Testis (tissue), 2 donors: ENCODE measurements at regions not wholly inside any gene's neighbourhood (a gene's known extent, or its start where the extent isn't known, plus 50 kb on each side); places are given as distances from the start of the nearest gene placed in this dataset.
"Not testable (repeated sequence)": the region's sequence is repeated elsewhere in the genome, so short reads cannot be mapped to it uniquely, and the experiment has no call there.

Experiments
- DNase-seq: peaks from one replicate; pipeline ENCODE4 v3.0.0-alpha.2; 2019
- H3K27ac ChIP-seq, 2 donors: fragments of 200-600 bp; sonication (generic); one replicate each; pipeline ENCODE4 v1.5.1; 2019
- H3K27me3 ChIP-seq: fragments of 200-600 bp; sonication (generic); one replicate; pipeline ENCODE4 v1.5.1; 2019
- H3K36me3 ChIP-seq: fragments of 200-600 bp; sonication (generic); one replicate; pipeline ENCODE4 v1.5.1; 2017; ENCODE audit warnings: low read depth; ENCODE audit errors: missing control alignments
- H3K4me1 ChIP-seq: fragments of 200-600 bp; sonication (generic); one replicate; pipeline ENCODE4 v1.5.1; 2019
- H3K4me3 ChIP-seq, 2 donors: fragments of 200-600 bp; sonication (generic); one replicate each; pipeline ENCODE4 v1.5.1; 2017 to 2019
- H3K9me3 ChIP-seq: fragments of 200-600 bp; sonication (generic); one replicate; pipeline ENCODE4 v1.5.1; 2017
- POLR2A ChIP-seq: fragments of 450-650 bp; IDR thresholded peaks from one replicate; pipeline ENCODE4 v1.6.1; 2017; ENCODE audit warnings: antibody characterized with exemption, mild to moderate bottlenecking, moderate library complexity
- WGBS, 2 donors: methylation state at CpG; one replicate each; pipeline ENCODE4 v1.1.5; 2018; 5-methylcytosine and 5-hydroxymethylcytosine counted together
- intact Hi-C: fragments of 100-400 bp; cut with DNase I; formaldehyde crosslinking; loops from one replicate; pipeline ENCODE4 v1.15.1; 2023; ENCODE audit warnings: low total_unique reads
- small RNA-seq, 2 donors: library from RNA; depleted of rRNA; stranded (forward); fragments of <200 nt; gene quantifications; one replicate each; pipeline ENCODE3, GENCODE V24; 2016

GRCh38 chr7:65080799-65081668, 74.5 kb upstream of the ERV3-1 start:
- 0 to 7% methylated on average over 16 to 44 of the region's 53 CpGs for WGBS, 2 donors
- not testable (repeated sequence) for H3K9me3 ChIP-seq
- peak; percentile 54 for TF ChIP-seq POLR2A

GRCh38 chr7:65074959-65075358, 68.5 kb upstream of the ERV3-1 start:
- H3K27me3 ChIP-seq, H3K4me1 ChIP-seq, H3K27ac ChIP-seq, DNase-seq, intact Hi-C loops, H3K4me3 ChIP-seq, H3K36me3 ChIP-seq, H3K9me3 ChIP-seq: not testable (repeated sequence)
- WGBS, 2 donors, result 59 to 95% methylated on average over 5 to 17 of the region's 33 CpGs

More at GRCh38 chr7:65080799-65081668, 74.5 kb upstream of the ERV3-1 start:
- intact Hi-C loops, H3K4me1 ChIP-seq, H3K27me3 ChIP-seq, H3K36me3 ChIP-seq: not testable (repeated sequence)
- Histone ChIP-seq H3K4me3 (peak overlapping the region; percentile 75 to 83), H3K27ac (peak overlapping the region; percentile 80 to 84)
- DNase-seq, result peak; percentile 98

GRCh38 chr7:65073160-65073559, 66.7 kb upstream of the ERV3-1 start:
- H3K4me3 ChIP-seq, H3K9me3 ChIP-seq, H3K4me1 ChIP-seq, H3K27me3 ChIP-seq, intact Hi-C loops, H3K36me3 ChIP-seq, H3K27ac ChIP-seq, DNase-seq: not testable (repeated sequence)
- 90% methylated on average over 3 of the region's 3 CpGs; no CpG with 5 or more reads in 1 of the 2 donors for WGBS, 2 donors

- WGBS, 2 donors, result 95 to 98% methylated on average over 7 of the region's 7 CpGs
- H3K27ac ChIP-seq, H3K4me3 ChIP-seq, H3K9me3 ChIP-seq, H3K4me1 ChIP-seq, intact Hi-C loops, DNase-seq, H3K36me3 ChIP-seq, H3K27me3 ChIP-seq: not testable (repeated sequence)
These were observed 65.5 kb upstream of the ERV3-1 start for GRCh38 chr7:65071854-65072431.

- H3K4me3 ChIP-seq, H3K27ac ChIP-seq, intact Hi-C loops, DNase-seq, H3K27me3 ChIP-seq, H3K9me3 ChIP-seq, H3K4me1 ChIP-seq, H3K36me3 ChIP-seq: not testable (repeated sequence)
- WGBS, 2 donors, result 93 to 100% methylated on average over 1 of the region's 1 CpG
These were observed 63.0 kb upstream of the ERV3-1 start for GRCh38 chr7:65069476-65069875.

- intact Hi-C loops, H3K9me3 ChIP-seq, H3K27me3 ChIP-seq, H3K4me1 ChIP-seq, H3K27ac ChIP-seq, DNase-seq, H3K36me3 ChIP-seq, H3K4me3 ChIP-seq: not testable (repeated sequence)
- 76 to 91% methylated on average over 2 of the region's 2 CpGs for WGBS, 2 donors
These were observed 56.1 kb upstream of the ERV3-1 start for GRCh38 chr7:65062566-65062965.

GRCh38 chr7:65059247-65059646, 52.8 kb upstream of the ERV3-1 start:
- H3K4me1 ChIP-seq, H3K36me3 ChIP-seq, H3K27me3 ChIP-seq, H3K27ac ChIP-seq, H3K4me3 ChIP-seq, DNase-seq, H3K9me3 ChIP-seq, intact Hi-C loops: not testable (repeated sequence)
- 87 to 95% methylated on average over 1 of the region's 1 CpG for WGBS, 2 donors

Small RNA genes in the stretch of these regions (small RNA-seq; reads per million reads assigned to genes)
- gene AC104073.1, result 0 reads per million in 2 donors
- 0 reads per million in 2 donors for gene SNORA15B-1
- 0 reads per million in 2 donors for gene SNORA22C
